IMR-90 (cell line): ENCODE measurements at regions not wholly inside any gene's neighbourhood (a gene's known extent, or its start where the extent isn't known, plus 50 kb on each side); places are given as distances from the start of the nearest gene placed in this dataset.

ENCODE experiments used
- ATAC-seq: fragments of 200-7000 bp; cut with Tn5 transposase; 2 replicates; pipeline ENCODE4 v1.9.1; 2020; ENCODE audit warnings: low read depth, mild to moderate bottlenecking, moderate library complexity
- BruUV-seq: library from RNA; stranded (reverse); fragments of 400-500 nt; replicated peaks from 2 replicates; lab custom pipeline; 2021; lab: Mats Ljungman, UMichigan
- CTCF ChIA-PET: fragments of 300-600 bp; formaldehyde crosslinking; extraction: SDS; loops from one replicate; lab custom pipeline; 2021; ENCODE audit warnings: antibody characterized with exemption; lab: Yijun Ruan, JAX
- POLR2A ChIA-PET: fragments of 300-600 bp; sonication (Branson Sonifier 250); formaldehyde crosslinking; loops from one replicate; lab custom pipeline; 2022; ENCODE audit warnings: antibody characterized with exemption; ENCODE audit not compliant: unreplicated experiment; lab: Charles Lee
- DNase-seq: peaks from one replicate; pipeline ENCODE4 v3.0.0; 2013
- H2AFZ ChIP-seq: replicated peaks from 2 replicates; pipeline ENCODE3; 2013; ENCODE audit warnings: low read length, mild to moderate bottlenecking; ENCODE audit not compliant: poor library complexity
- H2AK5ac ChIP-seq: 2 replicates; pipeline ENCODE4 v1.6.1; 2013; ENCODE audit warnings: low read depth, low read length, inconsistent platforms
- H2AK9ac ChIP-seq: replicated peaks from 2 replicates; pipeline ENCODE3; 2013; ENCODE audit warnings: mild to moderate bottlenecking, low read depth, low read length, moderate library complexity; ENCODE audit not compliant: poor library complexity
- H2BK120ac ChIP-seq: 2 replicates; pipeline ENCODE4 v1.6.1; 2013; ENCODE audit warnings: low read depth, low read length, inconsistent platforms
- H2BK15ac ChIP-seq: 3 replicates; pipeline ENCODE4 v1.6.1; 2013; ENCODE audit warnings: low read depth, low read length, inconsistent platforms
- H2BK20ac ChIP-seq: 2 replicates; pipeline ENCODE4 v1.6.1; 2013; ENCODE audit warnings: low read depth, mild to moderate bottlenecking, inconsistent platforms, low read length, moderate library complexity
- H2BK5ac ChIP-seq: 2 replicates; pipeline ENCODE4 v1.6.1; 2013; ENCODE audit warnings: mild to moderate bottlenecking, low read depth, low read length, inconsistent platforms; ENCODE audit not compliant: poor library complexity, severe bottlenecking
- H3K14ac ChIP-seq: replicated peaks from 2 replicates; pipeline ENCODE4 v1.6.1; 2013; ENCODE audit warnings: low read depth, low read length, inconsistent platforms
- H3K18ac ChIP-seq: 2 replicates; pipeline ENCODE4 v1.6.1; 2013; ENCODE audit warnings: low read depth, low read length, control low read depth
- H3K23ac ChIP-seq: 2 replicates; pipeline ENCODE4 v1.6.1; 2013; ENCODE audit warnings: low read depth, low read length, inconsistent platforms
- H3K27ac ChIP-seq: 2 replicates; pipeline ENCODE4 v1.5.1; 2013; ENCODE audit warnings: mild to moderate bottlenecking, control low read depth, low read length; ENCODE audit not compliant: insufficient read depth
- H3K27me3 ChIP-seq: 2 replicates; pipeline ENCODE4 v1.6.1; 2013; ENCODE audit warnings: low read length; ENCODE audit not compliant: control insufficient read depth, insufficient read depth
- H3K36me3 ChIP-seq: 2 replicates; pipeline ENCODE4 v1.6.1; 2013; ENCODE audit warnings: low read length, mixed read lengths; ENCODE audit not compliant: control insufficient read depth, insufficient read depth
- H3K4ac ChIP-seq: 2 replicates; pipeline ENCODE4 v1.6.1; 2013; ENCODE audit warnings: low read depth, low read length, inconsistent platforms
- H3K4me1 ChIP-seq: 2 replicates; pipeline ENCODE4 v1.6.1; 2013; ENCODE audit warnings: low read length, mixed read lengths; ENCODE audit not compliant: control insufficient read depth, insufficient read depth
- H3K4me2 ChIP-seq: 2 replicates; pipeline ENCODE4 v1.6.1; 2013; ENCODE audit warnings: low read depth, mild to moderate bottlenecking, control low read depth, low read length, moderate library complexity
- H3K4me3 ChIP-seq: 2 replicates; pipeline ENCODE4 v1.5.1; 2013; ENCODE audit warnings: low read depth, mild to moderate bottlenecking, control low read depth, low read length, moderate library complexity; ENCODE audit not compliant: insufficient read depth
- H3K56ac ChIP-seq: 2 replicates; pipeline ENCODE4 v1.6.1; 2013; ENCODE audit warnings: low read length, inconsistent platforms; ENCODE audit not compliant: insufficient read depth; ENCODE audit errors: extremely low read depth
- H3K79me1 ChIP-seq, 2 experiments: 2 replicates each; pipeline ENCODE4 v1.6.1; 2013; ENCODE audit warnings: low read length in 2 of 2, inconsistent platforms in 1 of 2, low read depth in 1 of 2
- H3K9ac ChIP-seq: 2 replicates; pipeline ENCODE4 v1.6.1; 2013; ENCODE audit warnings: low read depth, low read length, control low read depth
- H3K9me1 ChIP-seq: 2 replicates; pipeline ENCODE4 v1.6.1; 2013; ENCODE audit warnings: low read length, inconsistent platforms; ENCODE audit not compliant: insufficient read depth
- H3K9me3 ChIP-seq: 2 replicates; pipeline ENCODE4 v1.6.1; 2013; ENCODE audit warnings: low read length; ENCODE audit not compliant: control insufficient read depth, insufficient read depth
- H4K20me1 ChIP-seq: 2 replicates; pipeline ENCODE4 v1.6.1; 2013; ENCODE audit warnings: low read length, inconsistent platforms; ENCODE audit not compliant: insufficient read depth
- H4K5ac ChIP-seq: 2 replicates; pipeline ENCODE4 v1.6.1; 2013; ENCODE audit warnings: mild to moderate bottlenecking, low read depth, low read length, control low read depth
- H4K8ac ChIP-seq, 2 experiments: 2 replicates each; pipeline ENCODE4 v1.6.1; 2013; ENCODE audit warnings: low read depth in 2 of 2, low read length in 2 of 2, control low read depth in 1 of 2, inconsistent platforms in 1 of 2
- H4K91ac ChIP-seq: 2 replicates; pipeline ENCODE4 v1.6.1; 2013; ENCODE audit warnings: low read depth, low read length, inconsistent platforms; ENCODE audit not compliant: insufficient read depth
- CEBPB ChIP-seq: IDR thresholded peaks from 2 replicates; pipeline ENCODE4 v1.6.1; 2012; ENCODE audit warnings: low read depth, low read length, improper control_type of control experiment
- CTCF ChIP-seq: conservative IDR thresholded peaks from 2 replicates; pipeline ENCODE4 v1.5.1; 2012; ENCODE audit warnings: mild to moderate bottlenecking, low read depth, low read length, improper control_type of control experiment
- ELK1 ChIP-seq: fragments of 150-350 bp; IDR thresholded peaks from 2 replicates; pipeline ENCODE4 v1.6.1; 2016; ENCODE audit warnings: low read depth, mild to moderate bottlenecking, low read length, moderate library complexity, borderline replicate concordance
- MAFK ChIP-seq: IDR thresholded peaks from 2 replicates; pipeline ENCODE4 v1.6.1; 2012; ENCODE audit warnings: low read depth, low read length, improper control_type of control experiment
- MAZ ChIP-seq: IDR thresholded peaks from 2 replicates; pipeline ENCODE4 v1.6.1; 2012; ENCODE audit warnings: low read depth, mild to moderate bottlenecking, low read length, improper control_type of control experiment, moderate library complexity, borderline replicate concordance
- MXI1 ChIP-seq: IDR thresholded peaks from 2 replicates; pipeline ENCODE4 v1.6.1; 2012; ENCODE audit warnings: low read depth, mild to moderate bottlenecking, low read length, moderate library complexity, borderline replicate concordance
- POLR2A ChIP-seq: IDR thresholded peaks from 2 replicates; pipeline ENCODE4 v1.6.1; 2012; ENCODE audit warnings: mild to moderate bottlenecking, low read depth, low read length
- RAD21 ChIP-seq: IDR thresholded peaks from 2 replicates; pipeline ENCODE4 v1.6.1; 2012; ENCODE audit warnings: low read length, improper control_type of control experiment
- RCOR1 ChIP-seq: IDR thresholded peaks from 2 replicates; pipeline ENCODE4 v1.6.1; 2012; ENCODE audit warnings: mild to moderate bottlenecking, low read length, improper control_type of control experiment; ENCODE audit not compliant: insufficient replicate concordance
- USF2 ChIP-seq: fragments of 150-350 bp; IDR thresholded peaks from 2 replicates; pipeline ENCODE4 v1.6.1; 2017; ENCODE audit warnings: mild to moderate bottlenecking, antibody characterized with exemption, low read length, low read depth
- WGBS, 2 experiments: methylation state at CpG; one replicate each; pipeline versions ENCODE4 v1.1.5 to v1.1.7; 2013; ENCODE audit warnings: missing lambda C conversion rate in 2 of 2; ENCODE audit not compliant: insufficient read length in 1 of 2; ENCODE audit errors: extremely low coverage in 2 of 2; 5-methylcytosine and 5-hydroxymethylcytosine counted together
- dilution Hi-C: fragments of 300-500 bp; cut with HindIII; formaldehyde crosslinking; loops from one replicate; pipeline ENCODE4 v1.14.3; 2018; ENCODE audit warnings: low sequenced_read_pairs; ENCODE audit not compliant: unreplicated experiment
- in situ Hi-C: fragments of 300-500 bp; cut with MboI; formaldehyde crosslinking; loops from 3 replicates; pipeline ENCODE4 v1.14.3; 2019; ENCODE audit warnings: low sequenced_read_pairs, inconsistent platforms, mixed read lengths
- intact Hi-C: fragments of 100-400 bp; cut with micrococcal nuclease; formaldehyde crosslinking; loops from 2 replicates; pipeline ENCODE4 v1.10.0; 2022

GRCh38 chr7:17689361-17689902 lies 250.9 kb downstream of the SNX13 start:
- Histone ChIP-seq H3K23ac (no peak overlapping the region), H3K9ac (no peak overlapping the region), H3K9me3 (no peaks in the 10 kb centered on the region), H3K79me1 (no peaks in the 10 kb centered on the region), H4K8ac (no peak overlapping the region), H2BK15ac (no peak overlapping the region), H2AK9ac (no peak overlapping the region), H2BK120ac (no peak overlapping the region), H3K27ac (no peak overlapping the region), H3K18ac (no peak overlapping the region), H2AFZ (no peak overlapping the region), H4K5ac (no peak overlapping the region), H3K9me1 (no peaks in the 10 kb centered on the region), H3K4ac (no peak overlapping the region), H3K4me3 (no peak overlapping the region), H3K56ac (no peak overlapping the region), H2AK5ac (no peak overlapping the region; the same call in 1 of the 2 replicates), H2BK20ac (no peak overlapping the region), H3K36me3 (no peaks in the 10 kb centered on the region), H3K27me3 (no peaks in the 10 kb centered on the region), H2BK5ac (no peak overlapping the region), H3K4me1 (peaks cover 3% of the 10 kb centered on the region), H3K14ac (no peak overlapping the region), H4K20me1 (no peaks in the 10 kb centered on the region), H4K91ac (no peak overlapping the region), H3K4me2 (no peak overlapping the region)
- WGBS, 2 experiments = no CpG with 5 or more reads among the region's 5 CpGs
- dilution Hi-C loops (no loop called here), intact Hi-C loops (loop anchor here (10.0 kb wide), 1 partner anchor 885 kb away; no protein-coding TSS in a partner anchor), in situ Hi-C loops (loop anchor here (10.0 to 25.0 kb wide), 2 partner anchors 645 to 873 kb away; no protein-coding TSS in a partner anchor)
- no TSS peak for BruUV-seq
- TF ChIP-seq MAZ (no peak), MAFK (no peak), ELK1 (no peak), MXI1 (no peak), RCOR1 (no peak), RAD21 (no peak), USF2 (no peak), CTCF (no peak), CEBPB (no peak), POLR2A (no peak)
- ChIA-PET CTCF (interaction anchor here (0.8 kb wide), 1 partner anchor 8 kb away, joined by 3 read pairs; no protein-coding TSS in a partner anchor), POLR2A (no interaction called here)
- ATAC-seq (no peak), DNase-seq (no peak)
